ENCODE measurements at regions not wholly inside any gene's neighbourhood (a gene's known extent, or its start where the extent isn't known, plus 50 kb on each side); places are given as distances from the start of the nearest gene placed in this dataset.

DNA sequence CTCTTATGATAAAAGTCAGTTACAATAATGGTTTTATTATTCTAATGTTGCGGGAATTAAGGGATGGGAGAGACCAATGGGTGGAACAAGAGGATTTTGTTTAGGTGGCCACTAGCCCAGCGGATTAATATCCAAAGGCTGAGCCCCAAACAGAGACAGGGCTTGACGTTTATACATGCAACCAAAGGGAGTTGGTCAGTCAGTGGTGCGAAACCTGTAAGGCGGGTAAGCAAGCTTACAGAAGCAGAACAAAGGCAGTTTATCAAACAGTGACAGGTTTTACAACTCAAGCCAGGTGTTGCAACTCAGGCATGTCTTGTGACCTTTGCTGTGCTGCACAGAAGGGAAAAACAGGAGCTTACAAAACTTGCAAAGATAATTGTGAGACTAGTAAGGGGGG is 622.9 kb upstream of the MBL2 start:
- DNase-seq = peak in 1 of 3 donors; percentile 11
- Histone ChIP-seq H3K4me3 (ENCODE audit: control insufficient read depth in 1 of 7, extremely low read depth in 1 of 7, insufficient read depth in 4 of 7, low read depth in 2 of 7, low read length in 6 of 7) (no peak overlapping the region), H3K27ac (ENCODE audit: insufficient read depth in 1 of 2, low read depth in 1 of 2, low read length in 2 of 2, poor library complexity in 1 of 2, severe bottlenecking in 2 of 2) (no peak overlapping the region), H3K9me3 (ENCODE audit: control extremely low read depth in 1 of 5, control insufficient read depth in 4 of 5, insufficient read depth in 2 of 5, low read depth in 1 of 5, low read length in 4 of 5) (peaks cover 1 to 17% (median 3%) of the 10 kb centered on the region in 5 experiments), H3K27me3 (replicated peaks in 2 of 5; ENCODE audit: control insufficient read depth in 4 of 5, insufficient read depth in 5 of 5, low read length in 4 of 5) (no peaks in the 10 kb centered on the region), H3K4me1 (ENCODE audit: control extremely low read depth in 1 of 4, control insufficient read depth in 4 of 4, insufficient read depth in 4 of 4, low read length in 3 of 4) (no peaks in the 10 kb centered on the region), H3K36me3 (ENCODE audit: control insufficient read depth in 4 of 4, insufficient read depth in 4 of 4, low read length in 3 of 4) (no peaks in the 10 kb centered on the region)
- CTCF ChIA-PET = no interaction called here
- 93% methylated on average over 5 of the region's 5 CpGs for WGBS (ENCODE audit: insufficient coverage)
- POLR2A ChIA-PET = no interaction called here

DNA sequence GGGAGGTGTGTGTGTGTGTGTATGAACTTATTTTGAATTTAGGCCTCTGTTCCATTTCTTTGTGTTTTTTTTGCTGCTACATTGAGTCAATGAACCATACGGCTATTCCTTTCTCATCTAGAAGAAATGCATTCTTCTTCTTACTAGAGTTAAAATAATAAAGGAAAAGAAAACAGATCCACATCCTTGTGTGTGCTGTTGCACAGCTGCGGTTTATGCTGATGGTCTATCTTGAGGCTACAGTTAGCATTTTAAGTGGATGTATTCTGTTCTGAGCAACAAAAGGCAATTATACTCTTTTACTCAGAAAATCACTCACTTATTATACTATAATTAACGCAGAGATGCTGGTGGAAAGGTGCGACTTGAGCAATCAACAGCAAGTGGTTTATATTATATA is 615.0 kb upstream of the MBL2 start:
- no peak overlapping the region for H3K4me3 ChIP-seq (ENCODE audit: control insufficient read depth in 1 of 7, extremely low read depth in 1 of 7, insufficient read depth in 4 of 7, low read depth in 2 of 7, low read length in 6 of 7)
- no peak for DNase-seq
- no peak overlapping the region for H3K27ac ChIP-seq (ENCODE audit: insufficient read depth in 1 of 2, low read depth in 1 of 2, low read length in 2 of 2, poor library complexity in 1 of 2, severe bottlenecking in 2 of 2)
- H3K9me3 ChIP-seq (ENCODE audit: control extremely low read depth in 1 of 5, control insufficient read depth in 4 of 5, insufficient read depth in 2 of 5, low read depth in 1 of 5, low read length in 4 of 5) = peaks cover 0 to 3% (median 0%) of the 10 kb centered on the region in 5 experiments
- no CpG with 5 or more reads among the region's 4 CpGs for WGBS (ENCODE audit: insufficient coverage)
- peaks cover 0 to 4% (median 0%) of the 10 kb centered on the region in 4 experiments for H3K4me1 ChIP-seq (ENCODE audit: control extremely low read depth in 1 of 4, control insufficient read depth in 4 of 4, insufficient read depth in 4 of 4, low read length in 3 of 4)
- POLR2A ChIA-PET = no interaction called here
- no peaks in the 10 kb centered on the region for H3K27me3 ChIP-seq (replicated peaks in 2 of 5; ENCODE audit: control insufficient read depth in 4 of 5, insufficient read depth in 5 of 5, low read length in 4 of 5)
- CTCF ChIA-PET = no interaction called here
- H3K36me3 ChIP-seq (ENCODE audit: control insufficient read depth in 4 of 4, insufficient read depth in 4 of 4, low read length in 3 of 4) = no peaks in the 10 kb centered on the region

DNA sequence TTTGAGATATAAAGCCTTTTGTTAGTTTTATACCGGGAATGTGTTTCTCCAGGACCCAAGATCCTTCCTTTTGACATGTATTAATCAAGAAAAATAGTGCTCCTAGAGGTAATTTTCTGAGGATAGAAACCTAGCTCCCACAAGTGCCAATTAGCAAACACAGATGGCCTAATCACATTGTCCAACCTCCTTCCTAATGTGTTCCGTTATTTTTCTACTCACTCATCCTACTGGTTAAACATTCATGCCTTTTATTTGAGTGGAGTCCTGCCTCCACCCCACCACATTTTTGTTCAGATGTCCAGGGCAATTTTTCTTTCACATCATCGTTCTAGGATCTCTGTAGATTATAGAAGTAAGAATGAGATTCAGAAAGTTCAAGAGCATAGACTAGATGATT is 610.0 kb upstream of the MBL2 start:
- H3K27me3 ChIP-seq (replicated peaks in 2 of 5; ENCODE audit: control insufficient read depth in 4 of 5, insufficient read depth in 5 of 5, low read length in 4 of 5) = no peaks in the 10 kb centered on the region
- no peak overlapping the region for H3K4me3 ChIP-seq (ENCODE audit: control insufficient read depth in 1 of 7, extremely low read depth in 1 of 7, insufficient read depth in 4 of 7, low read depth in 2 of 7, low read length in 6 of 7)
- H3K9me3 ChIP-seq (ENCODE audit: control extremely low read depth in 1 of 5, control insufficient read depth in 4 of 5, insufficient read depth in 2 of 5, low read depth in 1 of 5, low read length in 4 of 5) = no peaks in the 10 kb centered on the region
- H3K36me3 ChIP-seq (ENCODE audit: control insufficient read depth in 4 of 4, insufficient read depth in 4 of 4, low read length in 3 of 4) = no peaks in the 10 kb centered on the region
- no peak for DNase-seq
- ChIA-PET POLR2A (no interaction called here), CTCF (no interaction called here)
- H3K4me1 ChIP-seq (ENCODE audit: control extremely low read depth in 1 of 4, control insufficient read depth in 4 of 4, insufficient read depth in 4 of 4, low read length in 3 of 4) = peaks cover 0 to 4% (median 0%) of the 10 kb centered on the region in 4 experiments
- H3K27ac ChIP-seq (ENCODE audit: insufficient read depth in 1 of 2, low read depth in 1 of 2, low read length in 2 of 2, poor library complexity in 1 of 2, severe bottlenecking in 2 of 2) = no peak overlapping the region
- 75% methylated on average over 1 of the region's 3 CpGs for WGBS (ENCODE audit: insufficient coverage)

DNA sequence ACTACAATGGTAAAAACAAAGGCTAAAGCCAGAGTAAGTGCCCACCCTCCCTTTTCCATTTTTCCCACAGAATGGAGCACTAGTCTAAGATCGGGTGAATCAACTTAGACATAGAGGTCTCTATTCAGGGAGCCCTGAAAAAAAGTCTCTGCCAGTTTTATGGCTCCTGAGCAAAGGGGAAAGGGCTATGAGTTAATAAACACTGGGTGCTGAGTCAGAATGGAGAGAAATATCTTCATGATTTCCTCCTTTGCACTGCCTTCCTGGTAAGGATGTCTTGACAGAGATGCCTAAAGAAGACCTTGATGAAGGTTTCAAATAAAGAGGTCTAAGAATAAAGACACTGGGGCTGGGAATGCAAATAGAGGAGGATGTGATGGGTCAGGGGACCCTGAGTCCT is 607.4 kb upstream of the MBL2 start:
- Histone ChIP-seq H3K27ac (ENCODE audit: insufficient read depth in 1 of 2, low read depth in 1 of 2, low read length in 2 of 2, poor library complexity in 1 of 2, severe bottlenecking in 2 of 2) (no peak overlapping the region), H3K36me3 (ENCODE audit: control insufficient read depth in 4 of 4, insufficient read depth in 4 of 4, low read length in 3 of 4) (no peaks in the 10 kb centered on the region), H3K27me3 (replicated peaks in 2 of 5; ENCODE audit: control insufficient read depth in 4 of 5, insufficient read depth in 5 of 5, low read length in 4 of 5) (no peaks in the 10 kb centered on the region), H3K4me3 (ENCODE audit: control insufficient read depth in 1 of 7, extremely low read depth in 1 of 7, insufficient read depth in 4 of 7, low read depth in 2 of 7, low read length in 6 of 7) (no peak overlapping the region), H3K9me3 (ENCODE audit: control extremely low read depth in 1 of 5, control insufficient read depth in 4 of 5, insufficient read depth in 2 of 5, low read depth in 1 of 5, low read length in 4 of 5) (no peaks in the 10 kb centered on the region), H3K4me1 (ENCODE audit: control extremely low read depth in 1 of 4, control insufficient read depth in 4 of 4, insufficient read depth in 4 of 4, low read length in 3 of 4) (peaks cover 0 to 4% (median 0%) of the 10 kb centered on the region in 4 experiments)
- WGBS (ENCODE audit: insufficient coverage) = 100% methylated on average over 1 of the region's 1 CpG
- ChIA-PET POLR2A (no interaction called here), CTCF (no interaction called here)
- DNase-seq = no peak

DNA sequence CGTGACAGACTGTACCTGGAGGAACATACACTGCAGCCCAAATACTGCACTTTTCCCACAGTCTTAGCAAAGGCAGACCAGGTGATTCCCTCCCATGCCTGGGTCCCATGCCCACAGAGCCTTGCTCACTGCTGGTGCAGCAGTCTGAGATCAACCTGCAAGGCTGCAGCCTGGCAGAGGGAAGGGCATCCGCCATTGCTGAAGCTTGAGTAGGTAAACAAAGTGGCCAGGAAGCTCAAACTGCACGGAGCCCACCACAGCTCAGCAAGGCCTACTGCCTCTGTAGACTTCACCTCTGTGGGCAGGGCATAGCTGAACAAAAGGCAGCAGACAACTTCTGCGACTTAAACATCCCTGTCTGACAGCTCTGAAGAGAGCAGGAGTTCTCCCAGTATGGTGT is 597.8 kb upstream of the MBL2 start:
- no peaks in the 10 kb centered on the region for H3K36me3 ChIP-seq (ENCODE audit: control insufficient read depth in 4 of 4, insufficient read depth in 4 of 4, low read length in 3 of 4)
- no peak overlapping the region for H3K4me3 ChIP-seq (ENCODE audit: control insufficient read depth in 1 of 7, extremely low read depth in 1 of 7, insufficient read depth in 4 of 7, low read depth in 2 of 7, low read length in 6 of 7)
- H3K27ac ChIP-seq (ENCODE audit: insufficient read depth in 1 of 2, low read depth in 1 of 2, low read length in 2 of 2, poor library complexity in 1 of 2, severe bottlenecking in 2 of 2) = no peak overlapping the region
- no peaks in the 10 kb centered on the region for H3K4me1 ChIP-seq (ENCODE audit: control extremely low read depth in 1 of 4, control insufficient read depth in 4 of 4, insufficient read depth in 4 of 4, low read length in 3 of 4)
- 100% methylated on average over 3 of the region's 4 CpGs for WGBS (ENCODE audit: insufficient coverage)
- no peaks in the 10 kb centered on the region for H3K9me3 ChIP-seq (ENCODE audit: control extremely low read depth in 1 of 5, control insufficient read depth in 4 of 5, insufficient read depth in 2 of 5, low read depth in 1 of 5, low read length in 4 of 5)
- ChIA-PET CTCF (no interaction called here), POLR2A (no interaction called here)
- H3K27me3 ChIP-seq (replicated peaks in 2 of 5; ENCODE audit: control insufficient read depth in 4 of 5, insufficient read depth in 5 of 5, low read length in 4 of 5) = no peaks in the 10 kb centered on the region
- DNase-seq = no peak

DNA sequence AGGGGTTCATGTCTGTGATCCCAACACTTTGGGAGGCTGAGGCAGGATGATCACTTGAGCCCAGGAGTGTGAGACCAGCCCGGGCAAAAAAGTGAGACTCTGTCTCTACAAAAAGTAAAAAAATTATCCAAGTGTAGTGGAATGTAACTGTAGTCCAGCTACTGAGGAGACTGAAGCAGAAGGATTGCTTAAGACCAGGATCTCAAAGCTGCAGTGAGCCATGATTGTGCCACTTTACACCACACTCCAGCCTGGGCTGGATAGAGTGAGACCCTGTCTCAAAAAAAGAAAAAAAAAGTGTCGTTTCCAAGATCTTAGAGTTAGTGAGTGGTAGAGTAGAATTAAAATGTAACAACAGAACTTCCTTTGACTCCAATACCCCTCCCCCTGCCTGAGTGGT is 589.4 kb upstream of the MBL2 start:
- H3K27ac ChIP-seq (ENCODE audit: insufficient read depth in 1 of 2, low read depth in 1 of 2, low read length in 2 of 2, poor library complexity in 1 of 2, severe bottlenecking in 2 of 2) = no peak overlapping the region
- no peaks in the 10 kb centered on the region for H3K4me1 ChIP-seq (ENCODE audit: control extremely low read depth in 1 of 4, control insufficient read depth in 4 of 4, insufficient read depth in 4 of 4, low read length in 3 of 4)
- H3K27me3 ChIP-seq (replicated peaks in 2 of 5; ENCODE audit: control insufficient read depth in 4 of 5, insufficient read depth in 5 of 5, low read length in 4 of 5) = no peaks in the 10 kb centered on the region
- no peaks in the 10 kb centered on the region for H3K36me3 ChIP-seq (ENCODE audit: control insufficient read depth in 4 of 4, insufficient read depth in 4 of 4, low read length in 3 of 4)
- CTCF ChIA-PET = no interaction called here
- no peaks in the 10 kb centered on the region for H3K9me3 ChIP-seq (ENCODE audit: control extremely low read depth in 1 of 5, control insufficient read depth in 4 of 5, insufficient read depth in 2 of 5, low read depth in 1 of 5, low read length in 4 of 5)
- WGBS (ENCODE audit: insufficient coverage) = no CpG with 5 or more reads among the region's 2 CpGs
- no peak for DNase-seq
- no peak overlapping the region for H3K4me3 ChIP-seq (ENCODE audit: control insufficient read depth in 1 of 7, extremely low read depth in 1 of 7, insufficient read depth in 4 of 7, low read depth in 2 of 7, low read length in 6 of 7)
- POLR2A ChIA-PET = no interaction called here

DNA sequence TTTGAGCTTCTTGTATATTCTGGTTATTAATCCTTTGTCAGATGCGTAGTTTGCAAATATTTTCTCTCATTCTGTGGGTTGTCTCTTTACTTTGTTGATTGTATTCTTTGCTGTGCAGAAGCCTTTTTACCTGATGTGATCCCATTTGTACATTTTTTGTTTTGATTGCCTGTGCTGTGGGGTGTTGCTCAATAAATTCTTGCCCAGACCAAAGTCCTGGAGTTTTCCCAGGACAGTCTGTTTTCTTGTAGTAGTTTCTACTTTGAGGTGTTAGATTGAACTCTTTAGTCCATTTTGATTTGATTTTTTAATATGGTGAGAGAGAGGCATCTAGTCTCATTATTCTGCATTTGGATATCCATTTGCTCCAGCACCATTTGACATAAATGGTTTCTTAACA is 588.7 kb upstream of the MBL2 start:
- ChIA-PET POLR2A (no interaction called here), CTCF (interaction anchor here (0.6 kb wide), 1 partner anchor 977 kb away, joined by 3 read pairs; no protein-coding TSS in a partner anchor)
- Histone ChIP-seq H3K4me1 (ENCODE audit: control extremely low read depth in 1 of 4, control insufficient read depth in 4 of 4, insufficient read depth in 4 of 4, low read length in 3 of 4) (no peaks in the 10 kb centered on the region), H3K9me3 (ENCODE audit: control extremely low read depth in 1 of 5, control insufficient read depth in 4 of 5, insufficient read depth in 2 of 5, low read depth in 1 of 5, low read length in 4 of 5) (no peaks in the 10 kb centered on the region), H3K36me3 (ENCODE audit: control insufficient read depth in 4 of 4, insufficient read depth in 4 of 4, low read length in 3 of 4) (no peaks in the 10 kb centered on the region), H3K27me3 (replicated peaks in 2 of 5; ENCODE audit: control insufficient read depth in 4 of 5, insufficient read depth in 5 of 5, low read length in 4 of 5) (no peaks in the 10 kb centered on the region), H3K4me3 (ENCODE audit: control insufficient read depth in 1 of 7, extremely low read depth in 1 of 7, insufficient read depth in 4 of 7, low read depth in 2 of 7, low read length in 6 of 7) (no peak overlapping the region), H3K27ac (ENCODE audit: insufficient read depth in 1 of 2, low read depth in 1 of 2, low read length in 2 of 2, poor library complexity in 1 of 2, severe bottlenecking in 2 of 2) (no peak overlapping the region)
- no peak for DNase-seq
- no CpG with 5 or more reads among the region's 1 CpG for WGBS (ENCODE audit: insufficient coverage)

Measured in common myeloid progenitor, CD34-positive (primary cell).